Left lung (tissue), 4 donors: ENCODE measurements at regions not wholly inside any gene's neighbourhood (a gene's known extent, or its start where the extent isn't known, plus 50 kb on each side); places are given as distances from the start of the nearest gene placed in this dataset.

Experiments
- ATAC-seq: fragments of 200-7000 bp; cut with Tn5 transposase; one replicate; pipeline ENCODE4 v1.9.1; 2020; ENCODE audit warnings: moderate library complexity
- DNase-seq, 4 donors: peaks; one replicate each; pipeline ENCODE4 v3.0.0-alpha.2; 2013 to 2020
- H3K27ac ChIP-seq, 2 donors: fragments of 200-600 bp; sonication (generic) in 1 of 2; one replicate each; pipeline versions ENCODE4 v1.5.0 to v1.8.0; 2020 to 2021
- H3K27me3 ChIP-seq, 2 donors: fragments of 200-600 bp; sonication (generic) in 1 of 2; one replicate each; pipeline versions ENCODE4 v1.5.0 to v1.8.0; 2020 to 2021
- H3K36me3 ChIP-seq, 2 donors: fragments of 200-600 bp; sonication (generic) in 1 of 2; one replicate each; pipeline versions ENCODE4 v1.5.0 to v1.8.0; 2020 to 2021
- H3K4me1 ChIP-seq, 2 donors: fragments of 200-600 bp; one replicate each; pipeline ENCODE4 v1.8.0; 2021
- H3K4me3 ChIP-seq, 2 donors: fragments of 200-600 bp; sonication (generic) in 1 of 2; one replicate each; pipeline versions ENCODE4 v1.5.0 to v1.8.0; 2020 to 2021; ENCODE audit warnings: mild to moderate bottlenecking in 1 of 2
- H3K9me3 ChIP-seq, 2 donors: fragments of 200-600 bp; sonication (generic) in 1 of 2; one replicate each; pipeline versions ENCODE4 v1.5.0 to v1.8.0; 2020 to 2021
- intact Hi-C, 2 donors: fragments of 100-400 bp; cut with DNase I; formaldehyde crosslinking; loops; one replicate each; pipeline versions ENCODE4 v1.11.2 to v1.14.2; 2022
- TF ChIP-seq, protein P1 (sequence below), 2 donors: fragments of 200-600 bp; sonication (generic) in 1 of 2; IDR thresholded peaks; one replicate each; pipeline versions ENCODE4 v1.5.0 to v1.8.0; 2021; ENCODE audit warnings: antibody characterized with exemption in 2 of 2
- donor health status: DM: no; HTN: yes; CAD: no.
- donor health status: DM: no; HTN: no; CAD: no.

DNA sequence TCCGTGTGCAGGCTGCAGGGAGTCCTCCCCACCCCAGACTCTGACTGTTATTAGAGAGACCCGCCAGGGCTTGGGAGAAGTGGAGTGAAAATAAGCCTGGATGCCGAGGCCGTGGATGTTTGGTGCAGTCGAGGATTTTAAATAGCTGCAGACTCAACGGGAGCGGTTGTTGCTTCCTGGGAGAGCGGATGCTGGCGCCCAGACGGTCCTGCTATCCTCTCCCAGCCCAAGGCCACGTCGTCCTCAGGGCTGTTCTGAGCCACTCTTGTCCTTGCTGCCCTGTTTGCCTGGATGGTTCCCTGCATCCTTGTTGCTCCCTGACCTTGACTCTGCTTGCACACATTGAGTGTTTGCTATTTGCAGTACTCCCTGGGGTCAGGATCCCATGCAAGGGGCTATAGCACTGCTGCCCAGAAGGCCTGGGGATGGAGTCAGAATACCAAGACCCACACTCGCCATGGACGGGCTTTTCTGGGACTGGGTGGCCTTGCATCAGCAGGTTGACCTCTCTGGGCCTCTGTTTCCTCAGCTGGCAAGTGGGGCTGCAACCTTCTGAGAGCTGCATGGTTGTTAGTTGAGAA lies 205.3 kb upstream of the C1orf174 start:
- Histone ChIP-seq H3K4me3 (no peak overlapping the region), H3K4me1 (no peaks in the 10 kb centered on the region), H3K9me3 (no peaks in the 10 kb centered on the region), H3K36me3 (no peaks in the 10 kb centered on the region), H3K27me3 (peaks cover 0 to 56% of the 10 kb centered on the region in 2 donors), H3K27ac (no peak overlapping the region)
- ATAC-seq (no peak), DNase-seq (no peak)
- intact Hi-C loops, result no loop called here
- TF ChIP-seq, protein P1, sequence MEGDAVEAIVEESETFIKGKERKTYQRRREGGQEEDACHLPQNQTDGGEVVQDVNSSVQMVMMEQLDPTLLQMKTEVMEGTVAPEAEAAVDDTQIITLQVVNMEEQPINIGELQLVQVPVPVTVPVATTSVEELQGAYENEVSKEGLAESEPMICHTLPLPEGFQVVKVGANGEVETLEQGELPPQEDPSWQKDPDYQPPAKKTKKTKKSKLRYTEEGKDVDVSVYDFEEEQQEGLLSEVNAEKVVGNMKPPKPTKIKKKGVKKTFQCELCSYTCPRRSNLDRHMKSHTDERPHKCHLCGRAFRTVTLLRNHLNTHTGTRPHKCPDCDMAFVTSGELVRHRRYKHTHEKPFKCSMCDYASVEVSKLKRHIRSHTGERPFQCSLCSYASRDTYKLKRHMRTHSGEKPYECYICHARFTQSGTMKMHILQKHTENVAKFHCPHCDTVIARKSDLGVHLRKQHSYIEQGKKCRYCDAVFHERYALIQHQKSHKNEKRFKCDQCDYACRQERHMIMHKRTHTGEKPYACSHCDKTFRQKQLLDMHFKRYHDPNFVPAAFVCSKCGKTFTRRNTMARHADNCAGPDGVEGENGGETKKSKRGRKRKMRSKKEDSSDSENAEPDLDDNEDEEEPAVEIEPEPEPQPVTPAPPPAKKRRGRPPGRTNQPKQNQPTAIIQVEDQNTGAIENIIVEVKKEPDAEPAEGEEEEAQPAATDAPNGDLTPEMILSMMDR (IDR thresholded peaks at IDR 0.05), result no peak

DNA sequence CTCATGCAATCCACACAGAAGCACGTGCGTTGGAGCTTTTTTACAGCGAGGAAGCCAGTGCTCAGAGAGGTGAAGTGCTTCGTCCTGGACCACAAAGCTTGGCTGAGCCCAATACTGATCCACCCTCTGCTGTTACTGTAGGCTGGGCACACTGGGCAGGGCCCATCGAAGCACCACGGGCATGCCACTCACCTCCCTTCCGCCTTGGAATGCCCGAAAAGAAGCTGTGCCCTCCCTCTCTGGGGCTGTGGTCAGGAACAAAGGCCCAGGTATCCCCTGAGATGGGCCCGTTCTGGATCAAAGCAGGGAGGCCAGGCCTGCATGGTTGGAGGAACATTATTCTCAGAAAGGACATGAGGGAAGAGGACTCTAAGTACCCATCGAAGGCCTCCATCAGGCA lies 206.7 kb upstream of the C1orf174 start:
- ATAC-seq (no peak), DNase-seq (no peak)
- Histone ChIP-seq H3K27ac (no peak overlapping the region), H3K9me3 (no peaks in the 10 kb centered on the region), H3K36me3 (no peaks in the 10 kb centered on the region), H3K4me3 (no peak overlapping the region), H3K27me3 (peaks cover 0 to 52% of the 10 kb centered on the region in 2 donors), H3K4me1 (no peaks in the 10 kb centered on the region)
- TF ChIP-seq, protein P1 (IDR thresholded peaks at IDR 0.05), result no peak
- intact Hi-C loops, result no loop called here

DNA sequence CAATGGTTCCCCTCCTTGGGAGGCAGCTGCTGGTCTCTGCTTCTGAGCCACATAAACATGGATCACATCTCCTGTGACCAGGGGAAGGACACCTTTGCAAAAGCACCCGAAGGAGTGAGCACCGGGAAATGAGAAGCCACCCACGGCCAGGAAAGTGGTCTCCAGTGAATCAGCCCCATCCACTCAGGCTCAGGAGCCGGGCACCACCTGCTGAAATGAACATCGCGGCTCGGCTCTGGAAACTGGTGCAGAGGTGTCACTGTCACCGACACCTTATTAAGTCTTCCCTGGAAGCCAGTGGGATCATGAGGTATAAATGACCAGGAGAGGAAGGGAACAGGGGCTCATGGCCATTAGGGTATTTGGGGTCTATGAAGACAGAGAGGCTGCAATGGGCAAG lies 207.2 kb upstream of the C1orf174 start:
- no peak overlapping the region for H3K4me3 ChIP-seq
- intact Hi-C loops, result no loop called here
- H3K4me1 ChIP-seq, result no peaks in the 10 kb centered on the region
- no peak for DNase-seq
- no peaks in the 10 kb centered on the region for H3K9me3 ChIP-seq
- peaks cover 0 to 47% of the 10 kb centered on the region in 2 donors for H3K27me3 ChIP-seq
- TF ChIP-seq, protein P1 (IDR thresholded peaks at IDR 0.05), result no peak
- H3K27ac ChIP-seq, result no peak overlapping the region
- no peak for ATAC-seq
- no peaks in the 10 kb centered on the region for H3K36me3 ChIP-seq

DNA sequence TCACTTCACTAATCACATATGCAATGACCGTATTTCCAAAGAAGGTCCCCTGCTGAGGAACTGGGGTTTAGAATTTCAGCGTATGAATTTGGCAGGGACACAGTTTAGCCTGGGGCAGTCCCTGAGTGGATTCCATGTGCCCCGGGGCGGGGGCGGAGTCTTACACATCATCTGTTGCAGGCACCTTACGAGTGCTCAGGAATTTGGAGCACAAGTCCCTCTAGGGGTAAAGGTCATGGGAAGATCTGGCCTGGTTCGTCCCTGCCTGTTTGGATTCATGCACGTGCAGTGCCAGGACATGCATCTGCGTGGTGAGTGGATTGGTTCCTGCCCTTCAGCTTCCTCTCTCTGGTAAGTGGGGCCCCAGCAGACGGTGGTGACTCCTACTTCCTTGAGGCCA lies 208.3 kb upstream of the C1orf174 start:
- ATAC-seq (no peak), DNase-seq (peak in 1 of 4 donors; percentile 28)
- intact Hi-C loops, result no loop called here
- H3K4me3 ChIP-seq, result no peak overlapping the region
- peaks cover 0 to 3% of the 10 kb centered on the region in 2 donors for H3K9me3 ChIP-seq
- peaks cover 0 to 46% of the 10 kb centered on the region in 2 donors for H3K27me3 ChIP-seq
- no peaks in the 10 kb centered on the region for H3K36me3 ChIP-seq
- TF ChIP-seq, protein P1 (IDR thresholded peaks at IDR 0.05), result no peak
- no peaks in the 10 kb centered on the region for H3K4me1 ChIP-seq
- H3K27ac ChIP-seq, result no peak overlapping the region

DNA sequence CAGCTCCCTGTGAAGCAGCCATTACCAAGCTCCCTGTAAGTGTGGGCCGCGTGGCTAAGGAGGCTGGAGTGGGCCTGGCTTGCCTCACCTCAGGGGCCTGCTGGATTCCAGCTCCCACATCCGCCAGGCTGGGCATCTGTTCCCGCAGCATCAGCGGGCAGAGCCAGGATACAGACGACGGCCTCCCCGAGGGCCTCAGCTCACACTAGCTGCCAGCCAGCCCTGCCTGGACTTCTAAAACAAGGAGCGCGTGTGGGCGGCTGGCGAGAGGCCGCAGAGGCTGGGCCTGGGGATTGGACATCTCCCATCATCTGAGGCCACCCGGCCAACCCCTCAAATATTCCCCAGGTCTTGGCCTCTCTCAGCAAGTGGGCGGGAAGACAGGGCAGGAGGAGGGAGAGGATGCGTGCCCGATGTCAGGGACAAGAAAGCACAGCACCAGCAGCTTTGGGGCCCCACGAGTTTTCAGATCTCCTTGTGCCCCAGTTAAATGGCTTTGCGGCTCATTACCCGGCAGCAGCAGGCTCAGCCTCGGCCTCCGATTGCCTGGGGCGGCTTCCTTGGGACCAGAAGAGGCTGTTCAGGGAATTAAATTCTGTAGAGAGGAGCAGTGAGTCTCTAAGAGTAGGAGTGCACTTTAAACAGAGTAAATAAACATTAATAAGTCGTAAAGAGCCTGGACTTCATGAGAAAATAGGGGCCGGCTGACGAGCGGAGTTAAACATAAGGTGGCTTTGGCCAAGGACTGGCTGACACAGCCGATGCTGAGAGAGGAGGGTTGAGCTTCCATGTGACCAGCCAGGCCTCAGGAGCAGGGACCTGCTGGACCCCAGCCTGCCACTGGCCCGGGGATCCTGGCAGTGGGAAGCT lies 208.9 kb upstream of the C1orf174 start:
- Histone ChIP-seq H3K9me3 (peaks cover 0 to 3% of the 10 kb centered on the region in 2 donors), H3K27me3 (peaks cover 0 to 46% of the 10 kb centered on the region in 2 donors), H3K4me3 (no peak overlapping the region), H3K36me3 (no peaks in the 10 kb centered on the region), H3K4me1 (no peaks in the 10 kb centered on the region), H3K27ac (no peak overlapping the region)
- no peak for ATAC-seq
- intact Hi-C loops, result no loop called here
- peak in 1 of 4 donors; percentile 18 for DNase-seq
- TF ChIP-seq, protein P1 (IDR thresholded peaks at IDR 0.05), result no peak
